Fibroblast of the aortic adventitia (primary cell): ENCODE measurements at regions not wholly inside any gene's neighbourhood (a gene's known extent, or its start where the extent isn't known, plus 50 kb on each side); places are given as distances from the start of the nearest gene placed in this dataset.

ENCODE experiments used
- DNase-seq: peaks from one replicate; pipeline ENCODE4 v3.0.0-alpha.2; 2010; ENCODE audit warnings: low read depth
- H3K4me3 ChIP-seq: 2 replicates; pipeline ENCODE4 v1.5.1; 2011; ENCODE audit warnings: low read depth, mild to moderate bottlenecking, control low read depth, low read length, moderate library complexity
- CTCF ChIP-seq: IDR thresholded peaks from 2 replicates; pipeline ENCODE4 v1.5.1; 2011; ENCODE audit warnings: mild to moderate bottlenecking, low read length, control low read depth, inconsistent platforms; ENCODE audit not compliant: insufficient read depth

GRCh38 chr4:89357787-89358186 is 50.2 kb upstream of the GPRIN3 start:
- no peak overlapping the region for H3K4me3 ChIP-seq
- no peak for TF ChIP-seq CTCF

More at GRCh38 chr4:89357787-89358186, 50.2 kb upstream of the GPRIN3 start:
- DNase-seq: no peak
